ENCODE measurements at regions not wholly inside any gene's neighbourhood (a gene's known extent, or its start where the extent isn't known, plus 50 kb on each side); places are given as distances from the start of the nearest gene placed in this dataset.

- H3K79me2 ChIP-seq (ENCODE audit: insufficient read depth, low read length): no peaks in the 10 kb centered on the region
- no peaks in the 10 kb centered on the region for H3K36me3 ChIP-seq (replicated peaks in 1 of 2; ENCODE audit: control insufficient read depth in 1 of 2, insufficient read depth in 2 of 2, low read length in 2 of 2)
- WGBS (ENCODE audit: low lambda C conversion rate): 8% methylated on average over 11 of the region's 11 CpGs
- no peaks in the 10 kb centered on the region for H3K4me1 ChIP-seq (ENCODE audit: insufficient read depth, low read length)
- TF ChIP-seq GTF3A (CRISPR knock-in tag; conservative IDR thresholded peaks at IDR 0.05) (no peak), SAFB2 (CRISPR knock-in tag; IDR thresholded peaks at IDR 0.05; ENCODE audit: borderline replicate concordance, low read depth) (no peak), NFE2 (CRISPR knock-in tag; IDR thresholded peaks at IDR 0.05) (no peak), SIX4 (CRISPR knock-in tag; IDR thresholded peaks at IDR 0.05) (no peak), ZNF329 (CRISPR knock-in tag; IDR thresholded peaks at IDR 0.05; ENCODE audit: low read depth) (no peak), ZFY (CRISPR knock-in tag; IDR thresholded peaks at IDR 0.05) (no peak), ZNF563 (CRISPR knock-in tag; IDR thresholded peaks at IDR 0.05) (no peak), ZSCAN25 (CRISPR knock-in tag; IDR thresholded peaks at IDR 0.05) (no peak), MAFF (IDR thresholded peaks at IDR 0.05; ENCODE audit: low read depth, low read length) (no peak), ZNF629 (CRISPR knock-in tag; conservative IDR thresholded peaks at IDR 0.05) (no peak), ZNF501 (CRISPR knock-in tag; IDR thresholded peaks at IDR 0.05) (no peak), ZNF7 (CRISPR knock-in tag; IDR thresholded peaks at IDR 0.05) (no peak), ZFP37 (CRISPR knock-in tag; IDR thresholded peaks at IDR 0.05; ENCODE audit: borderline replicate concordance) (no peak), PHF8 (CRISPR knock-in tag; IDR thresholded peaks at IDR 0.05) (no peak), TEAD2 (CRISPR knock-in tag; IDR thresholded peaks at IDR 0.05) (no peak), RNF2 (conservative IDR thresholded peaks at IDR 0.05; ENCODE audit: low read depth) (no peak), RFX1 (IDR thresholded peaks at IDR 0.05) (no peak), NCOA5 (CRISPR knock-in tag; IDR thresholded peaks at IDR 0.05) (no peak)
- TF ChIP-seq, protein P1, sequence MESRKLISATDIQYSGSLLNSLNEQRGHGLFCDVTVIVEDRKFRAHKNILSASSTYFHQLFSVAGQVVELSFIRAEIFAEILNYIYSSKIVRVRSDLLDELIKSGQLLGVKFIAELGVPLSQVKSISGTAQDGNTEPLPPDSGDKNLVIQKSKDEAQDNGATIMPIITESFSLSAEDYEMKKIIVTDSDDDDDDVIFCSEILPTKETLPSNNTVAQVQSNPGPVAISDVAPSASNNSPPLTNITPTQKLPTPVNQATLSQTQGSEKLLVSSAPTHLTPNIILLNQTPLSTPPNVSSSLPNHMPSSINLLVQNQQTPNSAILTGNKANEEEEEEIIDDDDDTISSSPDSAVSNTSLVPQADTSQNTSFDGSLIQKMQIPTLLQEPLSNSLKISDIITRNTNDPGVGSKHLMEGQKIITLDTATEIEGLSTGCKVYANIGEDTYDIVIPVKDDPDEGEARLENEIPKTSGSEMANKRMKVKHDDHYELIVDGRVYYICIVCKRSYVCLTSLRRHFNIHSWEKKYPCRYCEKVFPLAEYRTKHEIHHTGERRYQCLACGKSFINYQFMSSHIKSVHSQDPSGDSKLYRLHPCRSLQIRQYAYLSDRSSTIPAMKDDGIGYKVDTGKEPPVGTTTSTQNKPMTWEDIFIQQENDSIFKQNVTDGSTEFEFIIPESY (CRISPR knock-in tag; IDR thresholded peaks at IDR 0.05): no peak
- TF ChIP-seq, protein P2, sequence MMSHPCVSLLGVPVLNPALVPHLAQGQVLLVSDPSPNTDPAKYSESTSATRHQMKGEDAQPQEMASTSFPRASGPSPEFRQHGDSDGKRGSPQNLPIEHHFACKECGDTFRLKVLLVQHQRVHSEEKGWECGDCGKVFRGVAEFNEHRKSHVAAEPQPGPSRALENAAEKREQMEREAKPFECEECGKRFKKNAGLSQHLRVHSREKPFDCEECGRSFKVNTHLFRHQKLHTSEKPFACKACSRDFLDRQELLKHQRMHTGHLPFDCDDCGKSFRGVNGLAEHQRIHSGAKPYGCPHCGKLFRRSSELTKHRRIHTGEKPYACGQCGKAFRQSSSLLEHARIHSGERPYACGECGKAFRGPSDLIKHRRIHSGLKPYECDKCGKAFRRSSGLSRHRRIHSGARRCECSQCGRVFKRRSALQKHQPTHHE (CRISPR knock-in tag; IDR thresholded peaks at IDR 0.05; ENCODE audit: borderline replicate concordance): no peak
- H3K9me3 ChIP-seq (ENCODE audit: low read length): no peaks in the 10 kb centered on the region
- no peak overlapping the region for H2AFZ ChIP-seq (ENCODE audit: low read length)
- in situ Hi-C loops (cut with HindIII; ENCODE audit: extremely low pct_ligation_motif_present, low pct_unique_long_range_greater_than_20kb) (no loop called here), intact Hi-C loops (cut with micrococcal nuclease; ENCODE audit: unreplicated experiment) (no loop called here)
- no peak for FAIRE-seq
- CTCF ChIA-PET (ENCODE audit: low intra/inter-chr PET ratio, low total read pairs): no interaction called here
- no peaks in the 10 kb centered on the region for H4K20me1 ChIP-seq (ENCODE audit: insufficient read depth, low read length)
- no peak for DNase-seq (ENCODE audit: low spot score)
- no peak overlapping the region for H3K27ac ChIP-seq (ENCODE audit: extremely low read length, insufficient read depth, low read length)
- no TSS peak for BruUV-seq (replicated peaks)
- H3K4me2 ChIP-seq (ENCODE audit: low read depth, low read length): no peak overlapping the region
- POLR2A ChIA-PET: no interaction called here
- H3K4me3 ChIP-seq (replicated peaks in 1 of 3; ENCODE audit: insufficient read depth in 1 of 3, low read depth in 2 of 3, low read length in 3 of 3): no peak overlapping the region
- ATAC-seq: no peak
- no peak overlapping the region for H3K9ac ChIP-seq (ENCODE audit: insufficient read depth, low read depth, low read length)
- H3K27me3 ChIP-seq (ENCODE audit: control insufficient read depth in 1 of 2, insufficient read depth in 2 of 2, low read length in 2 of 2): no peaks in the 10 kb centered on the region
Measured at GRCh38 chr1:214991691-214992315, 90.7 kb upstream of the KCNK2 start.

All from HepG2 (cell line).